IMR-90 (cell line): ENCODE measurements at regions not wholly inside any gene's neighbourhood (a gene's known extent, or its start where the extent isn't known, plus 50 kb on each side); places are given as distances from the start of the nearest gene placed in this dataset.
A peak's percentile ranks its signal among the peaks of the same experiment; 100 is the strongest.

ENCODE experiments used
- ATAC-seq: fragments of 200-7000 bp; cut with Tn5 transposase; 2 replicates; pipeline ENCODE4 v1.9.1; 2020; ENCODE audit warnings: low read depth, mild to moderate bottlenecking, moderate library complexity
- BruUV-seq: library from RNA; stranded (reverse); fragments of 400-500 nt; replicated peaks from 2 replicates; lab custom pipeline; 2021; lab: Mats Ljungman, UMichigan
- CTCF ChIA-PET: fragments of 300-600 bp; formaldehyde crosslinking; extraction: SDS; loops from one replicate; lab custom pipeline; 2021; ENCODE audit warnings: antibody characterized with exemption; lab: Yijun Ruan, JAX
- POLR2A ChIA-PET: fragments of 300-600 bp; sonication (Branson Sonifier 250); formaldehyde crosslinking; loops from one replicate; lab custom pipeline; 2022; ENCODE audit warnings: antibody characterized with exemption; ENCODE audit not compliant: unreplicated experiment; lab: Charles Lee
- DNase-seq: peaks from one replicate; pipeline ENCODE4 v3.0.0; 2013
- H2AFZ ChIP-seq: replicated peaks from 2 replicates; pipeline ENCODE3; 2013; ENCODE audit warnings: low read length, mild to moderate bottlenecking; ENCODE audit not compliant: poor library complexity
- H2AK5ac ChIP-seq: 2 replicates; pipeline ENCODE4 v1.6.1; 2013; ENCODE audit warnings: low read depth, low read length, inconsistent platforms
- H2AK9ac ChIP-seq: replicated peaks from 2 replicates; pipeline ENCODE3; 2013; ENCODE audit warnings: mild to moderate bottlenecking, low read depth, low read length, moderate library complexity; ENCODE audit not compliant: poor library complexity
- H2BK120ac ChIP-seq: 2 replicates; pipeline ENCODE4 v1.6.1; 2013; ENCODE audit warnings: low read depth, low read length, inconsistent platforms
- H2BK15ac ChIP-seq: 3 replicates; pipeline ENCODE4 v1.6.1; 2013; ENCODE audit warnings: low read depth, low read length, inconsistent platforms
- H2BK20ac ChIP-seq: 2 replicates; pipeline ENCODE4 v1.6.1; 2013; ENCODE audit warnings: low read depth, mild to moderate bottlenecking, inconsistent platforms, low read length, moderate library complexity
- H2BK5ac ChIP-seq: 2 replicates; pipeline ENCODE4 v1.6.1; 2013; ENCODE audit warnings: mild to moderate bottlenecking, low read depth, low read length, inconsistent platforms; ENCODE audit not compliant: poor library complexity, severe bottlenecking
- H3K14ac ChIP-seq: replicated peaks from 2 replicates; pipeline ENCODE4 v1.6.1; 2013; ENCODE audit warnings: low read depth, low read length, inconsistent platforms
- H3K18ac ChIP-seq: 2 replicates; pipeline ENCODE4 v1.6.1; 2013; ENCODE audit warnings: low read depth, low read length, control low read depth
- H3K23ac ChIP-seq: 2 replicates; pipeline ENCODE4 v1.6.1; 2013; ENCODE audit warnings: low read depth, low read length, inconsistent platforms
- H3K27ac ChIP-seq: 2 replicates; pipeline ENCODE4 v1.5.1; 2013; ENCODE audit warnings: mild to moderate bottlenecking, control low read depth, low read length; ENCODE audit not compliant: insufficient read depth
- H3K27me3 ChIP-seq: 2 replicates; pipeline ENCODE4 v1.6.1; 2013; ENCODE audit warnings: low read length; ENCODE audit not compliant: control insufficient read depth, insufficient read depth
- H3K36me3 ChIP-seq: 2 replicates; pipeline ENCODE4 v1.6.1; 2013; ENCODE audit warnings: low read length, mixed read lengths; ENCODE audit not compliant: control insufficient read depth, insufficient read depth
- H3K4ac ChIP-seq: 2 replicates; pipeline ENCODE4 v1.6.1; 2013; ENCODE audit warnings: low read depth, low read length, inconsistent platforms
- H3K4me1 ChIP-seq: 2 replicates; pipeline ENCODE4 v1.6.1; 2013; ENCODE audit warnings: low read length, mixed read lengths; ENCODE audit not compliant: control insufficient read depth, insufficient read depth
- H3K4me2 ChIP-seq: 2 replicates; pipeline ENCODE4 v1.6.1; 2013; ENCODE audit warnings: low read depth, mild to moderate bottlenecking, control low read depth, low read length, moderate library complexity
- H3K4me3 ChIP-seq: 2 replicates; pipeline ENCODE4 v1.5.1; 2013; ENCODE audit warnings: low read depth, mild to moderate bottlenecking, control low read depth, low read length, moderate library complexity; ENCODE audit not compliant: insufficient read depth
- H3K56ac ChIP-seq: 2 replicates; pipeline ENCODE4 v1.6.1; 2013; ENCODE audit warnings: low read length, inconsistent platforms; ENCODE audit not compliant: insufficient read depth; ENCODE audit errors: extremely low read depth
- H3K79me1 ChIP-seq, 2 experiments: 2 replicates each; pipeline ENCODE4 v1.6.1; 2013; ENCODE audit warnings: low read length in 2 of 2, inconsistent platforms in 1 of 2, low read depth in 1 of 2
- H3K9ac ChIP-seq: 2 replicates; pipeline ENCODE4 v1.6.1; 2013; ENCODE audit warnings: low read depth, low read length, control low read depth
- H3K9me1 ChIP-seq: 2 replicates; pipeline ENCODE4 v1.6.1; 2013; ENCODE audit warnings: low read length, inconsistent platforms; ENCODE audit not compliant: insufficient read depth
- H3K9me3 ChIP-seq: 2 replicates; pipeline ENCODE4 v1.6.1; 2013; ENCODE audit warnings: low read length; ENCODE audit not compliant: control insufficient read depth, insufficient read depth
- H4K20me1 ChIP-seq: 2 replicates; pipeline ENCODE4 v1.6.1; 2013; ENCODE audit warnings: low read length, inconsistent platforms; ENCODE audit not compliant: insufficient read depth
- H4K5ac ChIP-seq: 2 replicates; pipeline ENCODE4 v1.6.1; 2013; ENCODE audit warnings: mild to moderate bottlenecking, low read depth, low read length, control low read depth
- H4K8ac ChIP-seq, 2 experiments: 2 replicates each; pipeline ENCODE4 v1.6.1; 2013; ENCODE audit warnings: low read depth in 2 of 2, low read length in 2 of 2, control low read depth in 1 of 2, inconsistent platforms in 1 of 2
- H4K91ac ChIP-seq: 2 replicates; pipeline ENCODE4 v1.6.1; 2013; ENCODE audit warnings: low read depth, low read length, inconsistent platforms; ENCODE audit not compliant: insufficient read depth
- NFE2L2 ChIP-seq: fragments of 150-350 bp; IDR thresholded peaks from 2 replicates; pipeline ENCODE4 v1.6.1; 2016; ENCODE audit warnings: low read depth, mild to moderate bottlenecking, low read length
- RAD21 ChIP-seq: IDR thresholded peaks from 2 replicates; pipeline ENCODE4 v1.6.1; 2012; ENCODE audit warnings: low read length, improper control_type of control experiment
- RFX5 ChIP-seq: IDR thresholded peaks from 2 replicates; pipeline ENCODE4 v1.8.0; 2012; ENCODE audit warnings: low read depth, mild to moderate bottlenecking, low read length, moderate library complexity
- SMC3 ChIP-seq: fragments of 150-350 bp; IDR thresholded peaks from 2 replicates; pipeline ENCODE4 v1.6.1; 2016; ENCODE audit warnings: low read depth, mild to moderate bottlenecking, antibody characterized with exemption, low read length, moderate library complexity
- WGBS, 2 experiments: methylation state at CpG; one replicate each; pipeline versions ENCODE4 v1.1.5 to v1.1.7; 2013; ENCODE audit warnings: missing lambda C conversion rate in 2 of 2; ENCODE audit not compliant: insufficient read length in 1 of 2; ENCODE audit errors: extremely low coverage in 2 of 2; 5-methylcytosine and 5-hydroxymethylcytosine counted together
- dilution Hi-C: fragments of 300-500 bp; cut with HindIII; formaldehyde crosslinking; loops from one replicate; pipeline ENCODE4 v1.14.3; 2018; ENCODE audit warnings: low sequenced_read_pairs; ENCODE audit not compliant: unreplicated experiment
- in situ Hi-C: fragments of 300-500 bp; cut with MboI; formaldehyde crosslinking; loops from 3 replicates; pipeline ENCODE4 v1.14.3; 2019; ENCODE audit warnings: low sequenced_read_pairs, inconsistent platforms, mixed read lengths
- intact Hi-C: fragments of 100-400 bp; cut with micrococcal nuclease; formaldehyde crosslinking; loops from 2 replicates; pipeline ENCODE4 v1.10.0; 2022
- TF ChIP-seq, protein P1 (sequence below): conservative IDR thresholded peaks from 2 replicates; pipeline ENCODE4 v1.5.1; 2012; ENCODE audit warnings: mild to moderate bottlenecking, low read depth, low read length, improper control_type of control experiment

DNA sequence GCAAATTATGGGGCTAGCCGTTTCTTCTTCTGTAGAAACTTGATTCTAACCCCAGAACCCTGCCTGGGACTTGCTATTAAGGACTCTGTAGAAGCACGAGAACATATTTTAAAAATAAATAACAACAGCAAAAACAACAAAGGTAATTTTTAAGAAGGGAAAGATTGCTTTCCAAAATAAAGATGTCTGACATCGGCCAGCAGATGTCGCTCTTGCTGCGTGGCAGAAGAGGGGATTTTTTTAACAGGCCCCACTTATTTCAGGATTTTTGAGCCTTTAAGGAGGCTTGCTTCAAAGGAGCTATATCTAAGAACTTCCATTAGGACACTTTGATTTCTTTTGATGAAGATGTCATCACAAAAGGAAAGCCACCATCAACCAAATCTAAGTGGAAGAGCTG lies 62.8 kb upstream of the EGFL6 start:
- H3K4ac ChIP-seq = no peak overlapping the region
- ChIA-PET CTCF (interaction anchor here (0.6 to 2.4 kb wide), 22 partner anchors 10 to 1827 kb away, joined by 3 to 24 read pairs (median 3); partner anchors contain the start of gene OFD1), POLR2A (no interaction called here)
- H3K79me1 ChIP-seq = no peaks in the 10 kb centered on the region
- H3K14ac ChIP-seq = no peak overlapping the region
- no peak overlapping the region for H2AK5ac ChIP-seq
- H3K23ac ChIP-seq = no peak overlapping the region
- H2BK5ac ChIP-seq = no peak overlapping the region
- H4K20me1 ChIP-seq = no peaks in the 10 kb centered on the region
- H3K9me1 ChIP-seq = no peaks in the 10 kb centered on the region
- H2AFZ ChIP-seq = no peak overlapping the region
- H3K4me3 ChIP-seq = no peak overlapping the region
- no peak overlapping the region for H3K4me2 ChIP-seq
- DNase-seq (peak; percentile 61), ATAC-seq (0 out of 2 replicates have a peak, but pooled peaks have one; percentile 48)
- intact Hi-C loops (loop anchor here (1.0 to 5.0 kb wide), 4 partner anchors 140 to 526 kb away; partner anchors contain the start of genes OFD1 and TRAPPC2), in situ Hi-C loops (loop anchor here (5.0 to 25.0 kb wide), 2 partner anchors 131 to 521 kb away; partner anchors contain the start of gene GEMIN8), dilution Hi-C loops (no loop called here)
- no peak overlapping the region for H2BK120ac ChIP-seq
- BruUV-seq = no TSS peak
- H3K27ac ChIP-seq = no peak overlapping the region
- no peaks in the 10 kb centered on the region for H3K36me3 ChIP-seq
- no peak overlapping the region for H2AK9ac ChIP-seq
- H3K18ac ChIP-seq = no peak overlapping the region
- no peak overlapping the region for H4K91ac ChIP-seq
- peak; percentile 88 for TF ChIP-seq SMC3
- no peak for TF ChIP-seq RFX5
- TF ChIP-seq, protein P1, sequence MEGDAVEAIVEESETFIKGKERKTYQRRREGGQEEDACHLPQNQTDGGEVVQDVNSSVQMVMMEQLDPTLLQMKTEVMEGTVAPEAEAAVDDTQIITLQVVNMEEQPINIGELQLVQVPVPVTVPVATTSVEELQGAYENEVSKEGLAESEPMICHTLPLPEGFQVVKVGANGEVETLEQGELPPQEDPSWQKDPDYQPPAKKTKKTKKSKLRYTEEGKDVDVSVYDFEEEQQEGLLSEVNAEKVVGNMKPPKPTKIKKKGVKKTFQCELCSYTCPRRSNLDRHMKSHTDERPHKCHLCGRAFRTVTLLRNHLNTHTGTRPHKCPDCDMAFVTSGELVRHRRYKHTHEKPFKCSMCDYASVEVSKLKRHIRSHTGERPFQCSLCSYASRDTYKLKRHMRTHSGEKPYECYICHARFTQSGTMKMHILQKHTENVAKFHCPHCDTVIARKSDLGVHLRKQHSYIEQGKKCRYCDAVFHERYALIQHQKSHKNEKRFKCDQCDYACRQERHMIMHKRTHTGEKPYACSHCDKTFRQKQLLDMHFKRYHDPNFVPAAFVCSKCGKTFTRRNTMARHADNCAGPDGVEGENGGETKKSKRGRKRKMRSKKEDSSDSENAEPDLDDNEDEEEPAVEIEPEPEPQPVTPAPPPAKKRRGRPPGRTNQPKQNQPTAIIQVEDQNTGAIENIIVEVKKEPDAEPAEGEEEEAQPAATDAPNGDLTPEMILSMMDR = peak; percentile 94
- TF ChIP-seq NFE2L2 = no peak
- peak; percentile 95 for TF ChIP-seq RAD21
- H3K9ac ChIP-seq = no peak overlapping the region
- no peak overlapping the region for H3K56ac ChIP-seq
- H3K9me3 ChIP-seq = no peaks in the 10 kb centered on the region
- no peak overlapping the region for H4K5ac ChIP-seq
- H4K8ac ChIP-seq = no peak overlapping the region
- no peak overlapping the region for H2BK15ac ChIP-seq
- peaks cover 9% of the 10 kb centered on the region for H3K27me3 ChIP-seq
- H2BK20ac ChIP-seq = no peak overlapping the region
- H3K4me1 ChIP-seq = no peaks in the 10 kb centered on the region
- WGBS, 2 experiments = no CpG with 5 or more reads among the region's 5 CpGs
